ENCODE measurements at regions not wholly inside any gene's neighbourhood (a gene's known extent, or its start where the extent isn't known, plus 50 kb on each side); places are given as distances from the start of the nearest gene placed in this dataset.
"Not testable (repeated sequence)": the region's sequence is repeated elsewhere in the genome, so short reads cannot be mapped to it uniquely, and the experiment has no call there.

GRCh38 chr13:112172641-112173251 lies 105.8 kb downstream of the SOX1 start:
- no peak for TF ChIP-seq CTCF (IDR thresholded peaks at IDR 0.05; ENCODE audit: borderline replicate concordance, control extremely low read depth, extremely low read depth, insufficient read depth, missing control alignments)
- in situ Hi-C loops (cut with MboI; ENCODE audit: low sequenced_read_pairs, unreplicated experiment), result no loop called here
- no peak for DNase-seq (ENCODE audit: low spot score)

GRCh38 chr13:112174476-112175110 lies 107.6 kb downstream of the SOX1 start:
- in situ Hi-C loops (cut with MboI; ENCODE audit: low sequenced_read_pairs, unreplicated experiment), result no loop called here
- DNase-seq (ENCODE audit: low spot score), result no peak
- no peak for TF ChIP-seq CTCF (IDR thresholded peaks at IDR 0.05; ENCODE audit: borderline replicate concordance, control extremely low read depth, extremely low read depth, insufficient read depth, missing control alignments)

GRCh38 chr13:112175162-112176075 lies 108.5 kb downstream of the SOX1 start:
- in situ Hi-C loops (cut with MboI; ENCODE audit: low sequenced_read_pairs, unreplicated experiment), result no loop called here
- DNase-seq (ENCODE audit: low spot score), result no peak
- no peak for TF ChIP-seq CTCF (IDR thresholded peaks at IDR 0.05; ENCODE audit: borderline replicate concordance, control extremely low read depth, extremely low read depth, insufficient read depth, missing control alignments)

GRCh38 chr13:112176141-112177119 lies 109.5 kb downstream of the SOX1 start:
- DNase-seq (ENCODE audit: low spot score); in situ Hi-C loops (cut with MboI; ENCODE audit: low sequenced_read_pairs, unreplicated experiment): not testable (repeated sequence)

GRCh38 chr13:112177450-112178288 lies 110.7 kb downstream of the SOX1 start:
- no peak for DNase-seq (ENCODE audit: low spot score)
- in situ Hi-C loops (cut with MboI; ENCODE audit: low sequenced_read_pairs, unreplicated experiment), result no loop called here
- TF ChIP-seq CTCF (IDR thresholded peaks at IDR 0.05; ENCODE audit: borderline replicate concordance, control extremely low read depth, extremely low read depth, insufficient read depth, missing control alignments), result no peak

- no peak for DNase-seq (ENCODE audit: low spot score)
- no peak for TF ChIP-seq CTCF (IDR thresholded peaks at IDR 0.05; ENCODE audit: borderline replicate concordance, control extremely low read depth, extremely low read depth, insufficient read depth, missing control alignments)
- in situ Hi-C loops (cut with MboI; ENCODE audit: low sequenced_read_pairs, unreplicated experiment), result no loop called here
Observed at GRCh38 chr13:112178769-112179168, 111.8 kb downstream of the SOX1 start.

All from GM13976 (cell line).